ENCODE measurements at regions not wholly inside any gene's neighbourhood (a gene's known extent, or its start where the extent isn't known, plus 50 kb on each side); places are given as distances from the start of the nearest gene placed in this dataset.

- no peak for TF ChIP-seq ZNF274 (IDR thresholded peaks at IDR 0.05; ENCODE audit: low read depth, low read length)
These were observed 517.0 kb downstream of the KCNH5 start for GRCh38 chr14:62528296-62528695.

GRCh38 chr14:62532181-62532580, 513.1 kb downstream of the KCNH5 start:
- TF ChIP-seq ZNF274 (IDR thresholded peaks at IDR 0.05; ENCODE audit: low read depth, low read length), result no peak
- H3K4me3 ChIP-seq (ENCODE audit: low read length), result no peak overlapping the region

More at GRCh38 chr14:62528296-62528695, 517.0 kb downstream of the KCNH5 start:
- no peak overlapping the region for H3K4me3 ChIP-seq (ENCODE audit: low read length)

- TF ChIP-seq ZNF274 (IDR thresholded peaks at IDR 0.05; ENCODE audit: low read depth, low read length), result no peak
- H3K4me3 ChIP-seq (ENCODE audit: low read length), result no peak overlapping the region
These were observed 498.3 kb downstream of the KCNH5 start for GRCh38 chr14:62546862-62547474.

GRCh38 chr14:62557416-62557815, 487.8 kb downstream of the KCNH5 start:
- TF ChIP-seq ZNF274 (IDR thresholded peaks at IDR 0.05; ENCODE audit: low read depth, low read length), result no peak

GRCh38 chr14:62558451-62558850, 486.8 kb downstream of the KCNH5 start:
- no peak overlapping the region for H3K4me3 ChIP-seq (ENCODE audit: low read length)
- TF ChIP-seq ZNF274 (IDR thresholded peaks at IDR 0.05; ENCODE audit: low read depth, low read length), result no peak

More at GRCh38 chr14:62557416-62557815, 487.8 kb downstream of the KCNH5 start:
- no peak overlapping the region for H3K4me3 ChIP-seq (ENCODE audit: low read length)

GRCh38 chr14:62585247-62585646, 460.0 kb downstream of the KCNH5 start:
- H3K4me3 ChIP-seq (ENCODE audit: low read length), result no peak overlapping the region
- TF ChIP-seq ZNF274 (IDR thresholded peaks at IDR 0.05; ENCODE audit: low read depth, low read length), result no peak

GRCh38 chr14:62592877-62593276, 452.4 kb downstream of the KCNH5 start:
- no peak for TF ChIP-seq ZNF274 (IDR thresholded peaks at IDR 0.05; ENCODE audit: low read depth, low read length)
- no peak overlapping the region for H3K4me3 ChIP-seq (ENCODE audit: low read length)

- no peak for TF ChIP-seq ZNF274 (IDR thresholded peaks at IDR 0.05; ENCODE audit: low read depth, low read length)
- no peak overlapping the region for H3K4me3 ChIP-seq (ENCODE audit: low read length)
These were observed 448.1 kb downstream of the KCNH5 start for GRCh38 chr14:62597143-62597542.

- TF ChIP-seq ZNF274 (IDR thresholded peaks at IDR 0.05; ENCODE audit: low read depth, low read length), result no peak
- H3K4me3 ChIP-seq (ENCODE audit: low read length), result no peak overlapping the region
These were observed 445.5 kb downstream of the KCNH5 start for GRCh38 chr14:62599616-62600385.

GRCh38 chr14:62602712-62603111, 442.5 kb downstream of the KCNH5 start:
- TF ChIP-seq ZNF274 (IDR thresholded peaks at IDR 0.05; ENCODE audit: low read depth, low read length), result no peak
- no peak overlapping the region for H3K4me3 ChIP-seq (ENCODE audit: low read length)

GRCh38 chr14:62604524-62604923, 440.7 kb downstream of the KCNH5 start:
- no peak for TF ChIP-seq ZNF274 (IDR thresholded peaks at IDR 0.05; ENCODE audit: low read depth, low read length)
- H3K4me3 ChIP-seq (ENCODE audit: low read length), result no peak overlapping the region

GRCh38 chr14:62614122-62614521, 431.1 kb downstream of the KCNH5 start:
- no peak overlapping the region for H3K4me3 ChIP-seq (ENCODE audit: low read length)
- TF ChIP-seq ZNF274 (IDR thresholded peaks at IDR 0.05; ENCODE audit: low read depth, low read length), result no peak

GRCh38 chr14:62616668-62617067, 428.6 kb downstream of the KCNH5 start:
- no peak for TF ChIP-seq ZNF274 (IDR thresholded peaks at IDR 0.05; ENCODE audit: low read depth, low read length)
- H3K4me3 ChIP-seq (ENCODE audit: low read length), result no peak overlapping the region

GRCh38 chr14:62626416-62626815, 418.8 kb downstream of the KCNH5 start:
- no peak overlapping the region for H3K4me3 ChIP-seq (ENCODE audit: low read length)
- no peak for TF ChIP-seq ZNF274 (IDR thresholded peaks at IDR 0.05; ENCODE audit: low read depth, low read length)

GRCh38 chr14:62629176-62629725, 416.0 kb downstream of the KCNH5 start:
- TF ChIP-seq ZNF274 (IDR thresholded peaks at IDR 0.05; ENCODE audit: low read depth, low read length), result no peak
- no peak overlapping the region for H3K4me3 ChIP-seq (ENCODE audit: low read length)

Measured in GM08714 (cell line).